KMS-11 (cell line): ENCODE measurements at regions not wholly inside any gene's neighbourhood (a gene's known extent, or its start where the extent isn't known, plus 50 kb on each side); places are given as distances from the start of the nearest gene placed in this dataset.

Source experiments
- H2AFZ ChIP-seq: fragments of 200-600 bp; sonication (generic); 2 replicates; pipeline ENCODE4 v1.6.1; 2016; ENCODE audit warnings: antibody characterized with exemption, mixed run types, low read depth
- H3K27ac ChIP-seq: fragments of 200-600 bp; sonication (generic); 2 replicates; pipeline ENCODE4 v1.6.1; 2016; ENCODE audit warnings: mild to moderate bottlenecking, mixed run types
- H3K27me3 ChIP-seq: fragments of 200-600 bp; sonication (generic); 2 replicates; pipeline ENCODE4 v1.6.1; 2017; ENCODE audit warnings: mild to moderate bottlenecking, low read depth, mixed run types, moderate library complexity; ENCODE audit not compliant: insufficient read depth
- H3K36me3 ChIP-seq: fragments of 200-600 bp; sonication (generic); 2 replicates; pipeline ENCODE4 v1.6.1; 2017; ENCODE audit warnings: mild to moderate bottlenecking, mixed run types; ENCODE audit not compliant: insufficient read depth
- H3K4me1 ChIP-seq: fragments of 200-600 bp; sonication (generic); 2 replicates; pipeline ENCODE4 v1.6.1; 2016; ENCODE audit warnings: mild to moderate bottlenecking, low read depth, mixed run types; ENCODE audit not compliant: poor library complexity, severe bottlenecking
- H3K4me2 ChIP-seq: fragments of 200-600 bp; sonication (generic); 2 replicates; pipeline ENCODE4 v1.7.0; 2016; ENCODE audit warnings: mild to moderate bottlenecking, mixed run types
- H3K4me3 ChIP-seq: fragments of 200-600 bp; sonication (generic); IDR thresholded peaks from 2 replicates; pipeline ENCODE4 v1.6.1; 2017; ENCODE audit warnings: low read depth, low read length, mixed read lengths; ENCODE audit not compliant: insufficient read depth
- H3K79me2 ChIP-seq: fragments of 200-600 bp; sonication (generic); 2 replicates; pipeline ENCODE4 v1.6.1; 2016; ENCODE audit warnings: low read depth, mixed run types; ENCODE audit not compliant: insufficient read depth
- H3K9ac ChIP-seq: fragments of 200-600 bp; sonication (generic); 2 replicates; pipeline ENCODE4 v1.6.1; 2016; ENCODE audit warnings: mild to moderate bottlenecking, mixed run types
- H4K20me1 ChIP-seq: fragments of 200-600 bp; sonication (generic); 2 replicates; pipeline ENCODE4 v1.6.1; 2016; ENCODE audit warnings: mild to moderate bottlenecking, mixed run types; ENCODE audit not compliant: insufficient read depth
- CTCF ChIP-seq: fragments of 200-600 bp; sonication (generic); conservative IDR thresholded peaks from 2 replicates; pipeline ENCODE4 v1.6.1; 2017; ENCODE audit warnings: low read depth, mild to moderate bottlenecking, antibody characterized with exemption, low read length, moderate library complexity, mixed read lengths

GRCh38 chr11:103700622-103701021 is 335.8 kb upstream of the DDI1 start:
- Histone ChIP-seq H3K4me1 (no peaks in the 10 kb centered on the region), H3K9ac (no peak overlapping the region), H3K4me3 (no peak overlapping the region), H3K36me3 (no peaks in the 10 kb centered on the region), H2AFZ (no peak overlapping the region), H3K27me3 (no peaks in the 10 kb centered on the region), H3K27ac (no peak overlapping the region), H3K79me2 (no peaks in the 10 kb centered on the region), H4K20me1 (no peaks in the 10 kb centered on the region), H3K4me2 (no peak overlapping the region)
- no peak for TF ChIP-seq CTCF

- H3K27ac ChIP-seq: no peak overlapping the region
- H3K27me3 ChIP-seq: no peaks in the 10 kb centered on the region
- no peaks in the 10 kb centered on the region for H3K79me2 ChIP-seq
- TF ChIP-seq CTCF: no peak
- H3K4me3 ChIP-seq: no peak overlapping the region
- no peaks in the 10 kb centered on the region for H3K36me3 ChIP-seq
- no peak overlapping the region for H2AFZ ChIP-seq
- H4K20me1 ChIP-seq: no peaks in the 10 kb centered on the region
- no peak overlapping the region for H3K9ac ChIP-seq
- H3K4me2 ChIP-seq: no peak overlapping the region
- no peaks in the 10 kb centered on the region for H3K4me1 ChIP-seq
Observed at GRCh38 chr11:103703437-103703836, 333.0 kb upstream of the DDI1 start.

GRCh38 chr11:103703954-103704353 is 332.5 kb upstream of the DDI1 start:
- H3K27ac ChIP-seq: no peak overlapping the region
- no peaks in the 10 kb centered on the region for H4K20me1 ChIP-seq
- no peak for TF ChIP-seq CTCF
- no peaks in the 10 kb centered on the region for H3K36me3 ChIP-seq
- H3K9ac ChIP-seq: no peak overlapping the region
- no peaks in the 10 kb centered on the region for H3K79me2 ChIP-seq
- no peak overlapping the region for H3K4me2 ChIP-seq
- H3K27me3 ChIP-seq: no peaks in the 10 kb centered on the region
- no peak overlapping the region for H3K4me3 ChIP-seq
- H3K4me1 ChIP-seq: no peaks in the 10 kb centered on the region
- H2AFZ ChIP-seq: no peak overlapping the region

GRCh38 chr11:103705642-103706041 is 330.8 kb upstream of the DDI1 start:
- H2AFZ ChIP-seq: no peak overlapping the region
- no peak overlapping the region for H3K9ac ChIP-seq
- TF ChIP-seq CTCF: no peak
- no peaks in the 10 kb centered on the region for H3K79me2 ChIP-seq
- no peaks in the 10 kb centered on the region for H4K20me1 ChIP-seq
- no peak overlapping the region for H3K4me3 ChIP-seq
- H3K4me1 ChIP-seq: no peaks in the 10 kb centered on the region
- no peak overlapping the region for H3K4me2 ChIP-seq
- H3K27me3 ChIP-seq: no peaks in the 10 kb centered on the region
- H3K36me3 ChIP-seq: no peaks in the 10 kb centered on the region
- no peak overlapping the region for H3K27ac ChIP-seq

GRCh38 chr11:103709371-103709770 is 327.1 kb upstream of the DDI1 start:
- Histone ChIP-seq H3K27ac (no peak overlapping the region), H3K36me3 (no peaks in the 10 kb centered on the region), H2AFZ (no peak overlapping the region), H4K20me1 (no peaks in the 10 kb centered on the region), H3K79me2 (no peaks in the 10 kb centered on the region), H3K9ac (no peak overlapping the region), H3K4me2 (no peak overlapping the region), H3K4me1 (no peaks in the 10 kb centered on the region), H3K4me3 (no peak overlapping the region), H3K27me3 (no peaks in the 10 kb centered on the region)
- TF ChIP-seq CTCF: no peak
